HUES48 (cell line): ENCODE measurements at regions not wholly inside any gene's neighbourhood (a gene's known extent, or its start where the extent isn't known, plus 50 kb on each side); places are given as distances from the start of the nearest gene placed in this dataset.

ENCODE experiments used
- H3K27ac ChIP-seq: one replicate; pipeline ENCODE4 v1.7.0; 2013; ENCODE audit warnings: low read depth, low read length, inconsistent platforms
- H3K27me3 ChIP-seq: 2 replicates; pipeline ENCODE4 v1.6.1; 2013; ENCODE audit warnings: mild to moderate bottlenecking, low read length; ENCODE audit not compliant: control insufficient read depth, insufficient read depth
- H3K36me3 ChIP-seq: 2 replicates; pipeline ENCODE4 v1.6.1; 2013; ENCODE audit warnings: low read length; ENCODE audit not compliant: control insufficient read depth, insufficient read depth
- H3K4me1 ChIP-seq: 2 replicates; pipeline ENCODE4 v1.6.1; 2013; ENCODE audit warnings: mild to moderate bottlenecking, low read length; ENCODE audit not compliant: control insufficient read depth, insufficient read depth
- H3K4me3 ChIP-seq: 2 replicates; pipeline ENCODE4 v1.5.1; 2013; ENCODE audit warnings: mild to moderate bottlenecking, low read depth, low read length
- H3K9ac ChIP-seq: 2 replicates; pipeline ENCODE4 v1.6.1; 2013; ENCODE audit warnings: mild to moderate bottlenecking, low read depth, low read length, moderate library complexity
- H3K9me3 ChIP-seq: 2 replicates; pipeline ENCODE4 v1.6.1; 2013; ENCODE audit warnings: low read length; ENCODE audit not compliant: control insufficient read depth, insufficient read depth

DNA sequence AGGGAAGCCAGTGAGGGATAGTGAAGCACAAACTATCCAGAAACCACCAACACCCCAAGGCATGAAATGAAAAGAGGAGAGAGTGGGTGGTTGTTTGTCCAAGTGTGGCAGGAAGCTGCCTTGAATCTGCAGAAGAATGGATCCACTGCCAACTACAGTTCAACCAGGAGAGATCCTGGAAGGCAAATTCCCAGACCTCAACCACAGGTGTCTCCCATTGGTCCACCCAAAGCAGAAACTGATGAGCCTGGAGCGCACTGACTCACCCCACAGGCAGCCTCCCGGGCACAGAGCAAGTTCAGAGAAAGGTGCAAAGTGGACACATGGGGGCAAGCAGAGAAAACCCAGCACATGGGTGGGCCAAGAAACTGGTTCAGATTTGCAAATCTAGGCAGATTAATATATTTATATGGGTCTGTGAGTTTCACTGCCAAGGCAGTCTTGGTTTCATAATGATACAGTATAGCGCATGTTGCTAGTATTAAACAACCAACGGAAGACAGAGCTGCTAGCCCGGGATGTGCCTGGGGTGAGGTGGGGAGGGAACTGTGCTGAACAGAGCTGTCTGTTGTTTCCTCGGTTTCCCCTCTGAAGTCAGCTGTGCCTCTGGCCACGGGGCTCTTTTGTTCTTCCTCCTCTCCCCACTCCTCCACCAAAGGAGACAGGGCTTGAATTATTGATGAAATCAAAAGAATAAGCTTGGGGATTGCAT is 416.2 kb upstream of the CCDC196 start:
- Histone ChIP-seq H3K4me3 (no peak overlapping the region), H3K4me1 (no peaks in the 10 kb centered on the region; the same call in 1 of the 2 replicates), H3K27ac (no peak overlapping the region), H3K9ac (no peak overlapping the region), H3K27me3 (no peaks in the 10 kb centered on the region), H3K36me3 (no peaks in the 10 kb centered on the region), H3K9me3 (no peaks in the 10 kb centered on the region)

DNA sequence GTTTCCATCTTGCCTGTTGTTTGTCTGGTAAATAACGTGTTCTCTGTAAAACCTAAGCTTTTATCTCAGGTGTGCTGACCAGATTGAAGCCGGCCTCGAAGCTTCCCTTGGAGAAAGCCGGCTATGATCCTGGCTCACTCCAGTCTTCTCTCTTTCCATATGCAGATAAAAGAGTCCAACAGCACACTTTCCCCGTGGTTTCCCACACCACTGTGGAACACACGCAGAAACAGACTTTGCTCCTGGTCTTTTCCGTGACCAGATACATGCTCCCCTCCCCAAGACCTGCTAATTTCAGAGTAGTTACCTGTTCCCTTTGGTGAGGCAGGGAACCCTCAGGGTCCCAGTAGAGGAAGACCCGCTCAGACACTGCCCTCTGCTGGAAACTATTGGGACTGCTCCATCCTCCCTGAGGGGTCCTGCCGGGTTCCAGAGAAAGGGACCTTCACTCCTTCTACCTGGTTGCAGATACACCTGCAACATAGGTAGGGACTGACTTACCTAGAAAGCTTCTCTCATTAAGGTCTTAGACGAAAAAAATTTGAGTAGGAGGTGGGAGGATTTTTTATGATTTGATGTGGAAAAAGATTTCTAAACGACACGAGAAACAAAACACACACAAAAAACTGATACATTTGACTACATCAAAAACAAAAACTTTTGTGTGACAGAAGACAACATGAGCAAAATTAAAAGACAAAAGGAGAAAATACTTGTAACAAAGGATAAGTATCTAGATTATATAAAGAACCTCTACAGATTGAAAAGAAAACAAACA is 415.4 kb upstream of the CCDC196 start:
- no peak overlapping the region for H3K4me3 ChIP-seq

DNA sequence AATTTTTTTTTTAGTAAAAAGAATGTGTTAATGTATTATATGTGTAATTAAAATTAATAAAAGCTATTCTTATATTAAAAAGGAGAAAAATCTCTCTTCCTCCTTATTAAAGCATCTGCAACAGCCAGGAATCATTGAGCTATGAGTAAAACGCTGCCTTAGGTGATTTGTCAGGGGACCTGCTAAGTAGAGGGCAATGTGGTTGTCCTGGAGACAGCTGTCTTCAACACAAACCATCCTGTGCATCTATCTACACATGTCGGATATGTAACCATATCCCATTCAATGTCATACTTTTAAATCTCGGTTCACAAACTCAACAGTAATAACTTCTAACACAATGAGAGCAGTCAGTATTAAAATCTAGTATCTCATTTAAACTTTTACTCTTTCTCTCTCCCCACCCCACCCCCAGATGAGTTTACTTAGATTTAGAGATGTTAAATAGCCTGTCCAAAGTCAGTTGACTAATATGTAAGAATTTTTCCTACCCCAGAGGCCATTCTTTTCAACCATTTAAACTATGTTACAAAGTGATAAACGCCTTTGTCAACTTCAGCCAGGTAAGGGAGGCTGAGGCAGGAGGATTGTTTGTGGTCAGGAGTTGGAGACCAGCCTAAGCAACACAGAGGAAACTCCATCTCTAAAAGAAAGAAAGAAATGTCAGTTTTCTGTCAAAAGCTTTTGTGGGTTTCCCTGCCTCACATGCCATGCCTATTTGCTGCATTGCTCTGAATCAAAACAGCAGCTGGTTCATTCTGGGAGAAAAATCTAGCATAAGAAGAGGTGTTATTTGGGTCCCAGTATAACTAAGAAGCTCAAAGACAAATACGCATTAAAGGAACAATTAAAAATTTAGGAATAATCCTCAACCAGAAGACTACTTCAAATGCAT is 413.7 kb upstream of the CCDC196 start:
- Histone ChIP-seq H3K4me3 (no peak overlapping the region), H3K4me1 (no peaks in the 10 kb centered on the region; the same call in 1 of the 2 replicates), H3K27me3 (no peaks in the 10 kb centered on the region), H3K36me3 (no peaks in the 10 kb centered on the region), H3K27ac (no peak overlapping the region), H3K9ac (no peak overlapping the region), H3K9me3 (no peaks in the 10 kb centered on the region)

More for the DNA sequence above, 415.4 kb upstream of the CCDC196 start:
- no peaks in the 10 kb centered on the region for H3K27me3 ChIP-seq
- no peaks in the 10 kb centered on the region for H3K36me3 ChIP-seq
- H3K4me1 ChIP-seq, result no peaks in the 10 kb centered on the region; the same call in 1 of the 2 replicates
- H3K27ac ChIP-seq, result no peak overlapping the region
- H3K9ac ChIP-seq, result no peak overlapping the region
- no peaks in the 10 kb centered on the region for H3K9me3 ChIP-seq

DNA sequence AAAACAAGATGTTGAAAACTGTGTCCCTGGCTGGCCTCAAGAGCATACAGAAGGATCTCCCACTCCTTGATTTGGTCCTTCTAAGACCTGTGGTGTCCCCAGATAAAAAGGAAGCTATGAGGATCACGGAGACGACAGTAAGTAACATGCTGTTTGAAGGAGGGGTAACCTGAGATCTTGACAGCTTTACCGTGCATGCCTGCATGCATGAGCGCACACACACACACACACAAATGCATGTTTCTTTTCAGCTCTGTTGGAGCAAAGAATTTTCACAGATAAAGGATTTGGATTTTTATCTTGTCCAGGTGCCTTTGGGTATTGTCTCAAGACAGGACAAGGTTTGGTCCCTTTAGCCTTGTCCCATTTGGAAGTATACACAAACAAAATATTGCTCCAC is 411.6 kb upstream of the CCDC196 start:
- Histone ChIP-seq H3K4me3 (no peak overlapping the region), H3K9ac (no peak overlapping the region), H3K36me3 (no peaks in the 10 kb centered on the region), H3K27me3 (no peaks in the 10 kb centered on the region), H3K27ac (no peak overlapping the region), H3K9me3 (no peaks in the 10 kb centered on the region), H3K4me1 (no peaks in the 10 kb centered on the region; the same call in 1 of the 2 replicates)

DNA sequence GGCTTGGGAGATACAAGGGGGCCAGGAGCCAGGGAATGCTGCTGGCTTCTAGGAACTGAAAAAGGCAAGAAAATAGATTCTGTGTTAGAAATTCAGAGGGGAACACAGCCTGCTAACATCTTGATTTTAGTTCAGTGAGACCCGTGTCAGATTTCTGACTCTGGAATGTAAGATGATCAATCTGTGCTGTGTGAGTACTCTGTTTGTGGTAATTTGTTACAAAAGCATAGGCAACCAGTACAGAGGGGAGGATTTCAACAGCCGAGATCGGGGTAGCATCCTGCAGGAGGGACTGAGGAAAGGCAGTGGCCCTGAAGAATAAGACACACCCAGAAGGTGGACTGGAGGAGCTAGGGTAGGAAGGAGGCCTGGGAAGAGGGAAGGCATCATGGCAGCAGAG is 410.0 kb upstream of the CCDC196 start:
- Histone ChIP-seq H3K9ac (no peak overlapping the region), H3K4me3 (no peak overlapping the region), H3K4me1 (no peaks in the 10 kb centered on the region; the same call in 1 of the 2 replicates), H3K27me3 (no peaks in the 10 kb centered on the region), H3K27ac (no peak overlapping the region), H3K9me3 (no peaks in the 10 kb centered on the region), H3K36me3 (no peaks in the 10 kb centered on the region)

DNA sequence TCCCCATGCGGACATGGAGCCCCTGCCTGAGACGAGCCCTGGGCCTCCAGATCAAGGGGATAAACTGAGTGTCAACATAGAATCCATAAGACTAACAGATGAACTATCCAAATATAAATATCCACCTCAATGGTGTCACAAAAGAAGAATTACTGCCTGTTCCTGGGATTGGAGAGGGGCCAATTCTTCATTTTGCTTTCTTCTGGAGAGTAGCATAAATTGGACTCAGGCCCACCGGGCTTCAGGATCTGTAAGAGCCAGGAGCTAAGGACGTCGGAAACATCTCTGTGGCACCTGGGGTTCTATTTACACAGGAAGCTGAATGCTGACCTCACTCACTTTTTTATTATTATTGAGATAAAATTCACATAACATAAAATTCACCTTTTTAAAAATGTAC is 408.2 kb upstream of the CCDC196 start:
- H3K27ac ChIP-seq, result no peak overlapping the region
- no peak overlapping the region for H3K9ac ChIP-seq
- no peaks in the 10 kb centered on the region; the same call in 1 of the 2 replicates for H3K4me1 ChIP-seq
- H3K9me3 ChIP-seq, result no peaks in the 10 kb centered on the region
- H3K36me3 ChIP-seq, result no peaks in the 10 kb centered on the region
- no peaks in the 10 kb centered on the region for H3K27me3 ChIP-seq
- no peak overlapping the region for H3K4me3 ChIP-seq

DNA sequence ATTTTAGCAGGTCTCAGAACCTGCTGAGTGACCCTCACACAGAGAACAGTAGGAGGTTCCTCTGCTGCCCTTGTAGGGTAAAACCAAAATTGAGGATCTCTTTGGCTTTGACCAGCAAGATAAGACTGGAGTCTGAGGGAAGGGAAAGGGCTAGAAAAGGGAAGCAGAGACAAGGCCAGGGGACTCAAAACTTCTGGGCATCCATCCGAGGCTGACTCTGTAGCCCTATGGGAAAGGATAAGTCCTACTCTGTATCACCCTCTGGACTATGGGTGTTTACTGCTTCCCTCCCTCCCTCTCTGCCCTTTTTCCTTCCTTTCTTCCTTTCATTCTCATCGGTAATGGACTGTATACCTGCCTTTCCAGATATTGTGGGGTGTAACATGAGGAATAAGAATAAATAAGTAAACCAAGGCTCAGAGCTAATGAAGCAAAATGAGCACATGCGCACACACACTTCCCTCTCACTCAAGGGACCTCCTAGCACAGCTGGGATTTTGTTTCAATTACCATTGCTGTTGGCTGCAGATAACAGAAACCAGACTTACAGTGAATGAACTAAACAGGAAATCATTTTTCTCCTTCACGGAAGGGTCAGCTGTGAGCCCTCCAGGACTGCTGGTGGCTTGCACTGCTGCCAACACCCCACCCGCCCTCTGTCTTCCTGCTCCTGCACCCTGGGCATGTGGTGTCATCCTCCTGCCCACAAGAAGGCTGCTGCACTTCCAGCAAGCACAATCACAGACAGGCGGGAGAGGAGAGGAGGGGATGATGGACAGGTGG is 404.4 kb upstream of the CCDC196 start:
- Histone ChIP-seq H3K4me1 (no peaks in the 10 kb centered on the region), H3K27ac (no peak overlapping the region), H3K9me3 (no peaks in the 10 kb centered on the region), H3K36me3 (no peaks in the 10 kb centered on the region), H3K27me3 (no peaks in the 10 kb centered on the region), H3K9ac (no peak overlapping the region), H3K4me3 (no peak overlapping the region)

DNA sequence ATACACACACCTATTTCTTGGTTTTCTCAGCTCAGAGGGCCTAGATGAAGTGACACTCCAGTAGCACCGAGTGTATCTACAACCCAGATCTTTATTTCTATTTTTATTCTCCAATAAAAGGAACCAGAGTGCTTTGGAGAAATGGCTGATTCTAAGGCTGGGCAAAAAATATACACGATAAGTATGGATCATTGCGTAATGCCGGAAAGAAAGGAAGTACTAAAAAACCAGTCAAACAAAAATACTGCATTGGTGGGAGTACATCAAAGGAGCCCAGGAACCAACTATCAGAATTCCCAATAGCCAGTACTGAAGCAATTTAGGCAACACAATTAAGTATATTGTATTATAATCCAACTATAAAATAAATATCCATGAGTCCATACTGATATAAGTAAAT is 400.9 kb upstream of the CCDC196 start:
- no peaks in the 10 kb centered on the region for H3K27me3 ChIP-seq
- no peaks in the 10 kb centered on the region for H3K4me1 ChIP-seq
- no peak overlapping the region for H3K4me3 ChIP-seq
- H3K36me3 ChIP-seq, result no peaks in the 10 kb centered on the region
- no peak overlapping the region for H3K9ac ChIP-seq
- no peaks in the 10 kb centered on the region for H3K9me3 ChIP-seq
- H3K27ac ChIP-seq, result no peak overlapping the region

DNA sequence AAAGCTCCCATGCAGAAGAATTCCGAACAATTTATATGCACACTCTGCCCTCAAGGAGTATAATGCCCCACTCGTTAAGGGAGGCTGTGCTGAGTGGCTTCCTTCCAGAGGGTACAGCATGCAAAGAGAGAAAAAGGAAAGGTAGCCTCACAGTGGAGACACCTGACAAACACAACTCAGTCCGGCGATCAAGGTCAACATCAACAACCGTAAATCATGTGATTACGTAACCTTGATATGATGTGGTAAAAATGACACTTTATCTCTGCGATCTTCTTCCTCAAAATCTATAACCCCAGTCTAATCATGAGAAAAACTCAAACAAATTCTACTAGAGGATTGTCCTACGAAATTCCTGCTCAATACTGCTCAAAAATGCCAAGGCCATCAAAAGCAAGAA is 400.5 kb upstream of the CCDC196 start:
- no peak overlapping the region for H3K9ac ChIP-seq
- no peaks in the 10 kb centered on the region for H3K27me3 ChIP-seq
- H3K27ac ChIP-seq, result no peak overlapping the region
- no peak overlapping the region for H3K4me3 ChIP-seq
- H3K4me1 ChIP-seq, result no peaks in the 10 kb centered on the region
- no peaks in the 10 kb centered on the region for H3K36me3 ChIP-seq
- no peaks in the 10 kb centered on the region for H3K9me3 ChIP-seq

DNA sequence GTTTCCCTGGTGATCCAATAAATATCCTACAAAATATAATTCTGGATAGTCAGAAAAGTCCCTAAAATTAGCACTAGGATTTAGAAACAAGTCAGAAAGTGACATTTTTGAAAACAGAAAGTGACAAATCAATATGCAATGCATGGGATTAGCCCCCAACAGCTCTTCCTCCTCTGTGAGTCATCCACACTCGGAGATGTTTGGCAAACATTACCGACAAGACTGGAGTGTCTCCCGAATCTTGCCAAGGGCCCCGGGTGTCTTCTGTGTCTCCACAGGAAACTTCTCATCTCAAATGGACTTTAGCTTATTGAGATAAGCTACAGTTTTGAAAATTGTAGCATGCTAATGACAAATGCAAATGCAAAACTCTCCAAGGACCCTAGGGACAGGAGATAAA is 398.9 kb upstream of the CCDC196 start:
- Histone ChIP-seq H3K9ac (no peak overlapping the region), H3K27me3 (no peaks in the 10 kb centered on the region), H3K27ac (no peak overlapping the region), H3K36me3 (no peaks in the 10 kb centered on the region), H3K4me3 (no peak overlapping the region), H3K9me3 (no peaks in the 10 kb centered on the region), H3K4me1 (no peaks in the 10 kb centered on the region)
